RWPE2 (cell line): ENCODE measurements at regions not wholly inside any gene's neighbourhood (a gene's known extent, or its start where the extent isn't known, plus 50 kb on each side); places are given as distances from the start of the nearest gene placed in this dataset.
"Not testable (repeated sequence)": the region's sequence is repeated elsewhere in the genome, so short reads cannot be mapped to it uniquely, and the experiment has no call there.

Experiments
- ATAC-seq: fragments of 200-7000 bp; cut with Tn5 transposase; 3 replicates; pipeline ENCODE4 v1.9.1; 2021; ENCODE audit warnings: low read depth
- DNase-seq: peaks from one replicate; pipeline ENCODE4 v3.0.0-alpha.2; 2020; ENCODE audit warnings: low spot score
- H3K27ac ChIP-seq: fragments of 450-650 bp; 2 replicates; pipeline ENCODE4 v1.5.1; 2017; ENCODE audit warnings: mild to moderate bottlenecking; ENCODE audit not compliant: poor library complexity, severe bottlenecking
- H3K27me3 ChIP-seq: fragments of 250-450 bp; sonication (Bioruptor Pico); 2 replicates; pipeline ENCODE4 v1.5.1; 2021; ENCODE audit warnings: mild to moderate bottlenecking, moderate library complexity; ENCODE audit not compliant: insufficient read depth, poor library complexity, severe bottlenecking
- H3K36me3 ChIP-seq: fragments of 250-450 bp; sonication (Bioruptor Pico); 2 replicates; pipeline ENCODE4 v1.5.1; 2020; ENCODE audit warnings: low read depth, mild to moderate bottlenecking, moderate library complexity
- H3K4me1 ChIP-seq: fragments of 250-450 bp; sonication (Bioruptor Pico); 2 replicates; pipeline ENCODE4 v1.5.1; 2021; ENCODE audit warnings: mild to moderate bottlenecking, moderate library complexity; ENCODE audit not compliant: insufficient read depth, poor library complexity, severe bottlenecking
- H3K4me3 ChIP-seq: fragments of 250-450 bp; sonication (Bioruptor Pico); 2 replicates; pipeline ENCODE4 v1.5.1; 2021; ENCODE audit warnings: mild to moderate bottlenecking, moderate library complexity; ENCODE audit not compliant: severe bottlenecking
- H3K9me3 ChIP-seq: fragments of 250-450 bp; sonication (Bioruptor Pico); 2 replicates; pipeline ENCODE4 v1.5.1; 2021; ENCODE audit warnings: mild to moderate bottlenecking, moderate library complexity; ENCODE audit not compliant: severe bottlenecking
- TF ChIP-seq, protein P1 (sequence below): fragments of 450-650 bp; IDR thresholded peaks from one replicate; pipeline ENCODE4 v1.5.1; 2017; ENCODE audit warnings: mild to moderate bottlenecking, moderate library complexity; ENCODE audit not compliant: poor library complexity, severe bottlenecking

- no peaks in the 10 kb centered on the region for H3K4me1 ChIP-seq
- TF ChIP-seq, protein P1, sequence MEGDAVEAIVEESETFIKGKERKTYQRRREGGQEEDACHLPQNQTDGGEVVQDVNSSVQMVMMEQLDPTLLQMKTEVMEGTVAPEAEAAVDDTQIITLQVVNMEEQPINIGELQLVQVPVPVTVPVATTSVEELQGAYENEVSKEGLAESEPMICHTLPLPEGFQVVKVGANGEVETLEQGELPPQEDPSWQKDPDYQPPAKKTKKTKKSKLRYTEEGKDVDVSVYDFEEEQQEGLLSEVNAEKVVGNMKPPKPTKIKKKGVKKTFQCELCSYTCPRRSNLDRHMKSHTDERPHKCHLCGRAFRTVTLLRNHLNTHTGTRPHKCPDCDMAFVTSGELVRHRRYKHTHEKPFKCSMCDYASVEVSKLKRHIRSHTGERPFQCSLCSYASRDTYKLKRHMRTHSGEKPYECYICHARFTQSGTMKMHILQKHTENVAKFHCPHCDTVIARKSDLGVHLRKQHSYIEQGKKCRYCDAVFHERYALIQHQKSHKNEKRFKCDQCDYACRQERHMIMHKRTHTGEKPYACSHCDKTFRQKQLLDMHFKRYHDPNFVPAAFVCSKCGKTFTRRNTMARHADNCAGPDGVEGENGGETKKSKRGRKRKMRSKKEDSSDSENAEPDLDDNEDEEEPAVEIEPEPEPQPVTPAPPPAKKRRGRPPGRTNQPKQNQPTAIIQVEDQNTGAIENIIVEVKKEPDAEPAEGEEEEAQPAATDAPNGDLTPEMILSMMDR, result no peak
- no peak for ATAC-seq
Measured at GRCh38 chr1:182251561-182251960, 140.0 kb downstream of the GLUL start.

DNA sequence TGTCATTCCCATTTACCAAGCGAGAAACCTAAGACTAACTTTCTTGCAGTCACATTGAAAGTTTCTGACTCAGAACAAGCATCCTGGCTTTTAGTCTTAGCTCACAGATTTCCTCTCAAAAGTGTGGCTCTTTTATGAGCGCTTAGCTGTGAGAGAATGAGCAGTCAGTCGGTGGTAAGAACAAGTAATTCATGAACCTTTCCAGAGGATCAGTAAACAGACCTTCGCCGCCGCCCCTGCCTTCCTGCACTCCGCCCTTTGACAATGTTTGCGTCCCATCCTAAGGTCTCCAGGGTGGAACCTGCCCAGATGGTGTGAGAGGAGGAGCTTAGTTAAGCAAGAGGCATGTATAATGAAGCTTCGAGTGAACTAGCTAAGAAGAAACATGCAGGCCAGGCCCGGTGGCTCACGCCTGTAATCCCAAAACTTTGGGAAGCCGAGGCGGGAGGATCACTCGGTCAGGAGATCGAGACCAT, 142.4 kb downstream of the GLUL start:
- no peaks in the 10 kb centered on the region for H3K4me1 ChIP-seq
- TF ChIP-seq, protein P1, result no peak
- H3K4me3 ChIP-seq, result no peak overlapping the region
- no peak for ATAC-seq
- DNase-seq, result no peak
- no peaks in the 10 kb centered on the region for H3K27me3 ChIP-seq
- H3K27ac ChIP-seq, result no peak overlapping the region
- H3K36me3 ChIP-seq, result no peaks in the 10 kb centered on the region
- H3K9me3 ChIP-seq, result no peaks in the 10 kb centered on the region

More at GRCh38 chr1:182251561-182251960, 140.0 kb downstream of the GLUL start:
- no peaks in the 10 kb centered on the region for H3K27me3 ChIP-seq
- no peak overlapping the region for H3K27ac ChIP-seq
- no peaks in the 10 kb centered on the region for H3K36me3 ChIP-seq
- H3K9me3 ChIP-seq, result no peaks in the 10 kb centered on the region
- no peak for DNase-seq
- no peak overlapping the region for H3K4me3 ChIP-seq

DNA sequence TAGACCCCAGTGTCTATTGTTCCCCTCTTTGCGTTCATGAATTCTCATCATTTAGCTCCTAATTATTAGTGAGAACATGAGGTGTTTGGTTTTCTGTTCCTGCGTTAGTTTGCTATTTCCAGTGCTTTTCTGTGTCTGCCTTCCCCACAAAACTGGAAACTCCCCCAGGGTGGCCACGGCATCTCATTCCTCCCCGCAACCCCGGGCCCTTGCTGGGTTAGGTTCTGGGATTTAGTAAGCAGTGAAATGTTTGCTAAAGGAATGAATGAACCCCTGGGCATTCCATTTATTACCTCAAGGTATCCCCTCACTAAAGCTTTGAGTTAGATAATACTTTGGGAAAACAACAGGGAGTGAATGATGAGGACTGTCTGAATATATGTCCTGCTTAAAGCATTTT, 142.9 kb downstream of the GLUL start:
- ATAC-seq (no peak), DNase-seq (no peak)
- TF ChIP-seq, protein P1, result no peak
- H3K9me3 ChIP-seq, result no peaks in the 10 kb centered on the region
- no peaks in the 10 kb centered on the region for H3K36me3 ChIP-seq
- no peaks in the 10 kb centered on the region for H3K4me1 ChIP-seq
- no peaks in the 10 kb centered on the region for H3K27me3 ChIP-seq
- H3K4me3 ChIP-seq, result no peak overlapping the region
- H3K27ac ChIP-seq, result no peak overlapping the region

- not testable (repeated sequence) for H3K9me3 ChIP-seq, H3K4me3 ChIP-seq, H3K27ac ChIP-seq, H3K27me3 ChIP-seq, H3K4me1 ChIP-seq, ATAC-seq, H3K36me3 ChIP-seq, DNase-seq
Measured at GRCh38 chr1:182247813-182248212, 143.8 kb downstream of the GLUL start.

- no peaks in the 10 kb centered on the region for H3K9me3 ChIP-seq
- TF ChIP-seq, protein P1, result no peak
- ATAC-seq (no peak), DNase-seq (no peak)
- no peaks in the 10 kb centered on the region for H3K36me3 ChIP-seq
- H3K27ac ChIP-seq, result no peak overlapping the region
- H3K4me3 ChIP-seq, result no peak overlapping the region
- H3K27me3 ChIP-seq, result no peaks in the 10 kb centered on the region
- no peaks in the 10 kb centered on the region for H3K4me1 ChIP-seq
Measured at GRCh38 chr1:182246783-182247182, 144.8 kb downstream of the GLUL start.
